KOPT-K1 (cell line): ENCODE measurements at regions not wholly inside any gene's neighbourhood (a gene's known extent, or its start where the extent isn't known, plus 50 kb on each side); places are given as distances from the start of the nearest gene placed in this dataset.
"Not testable (repeated sequence)": the region's sequence is repeated elsewhere in the genome, so short reads cannot be mapped to it uniquely, and the experiment has no call there.

Experiments used
- H3K27ac ChIP-seq: fragments of 200-600 bp; sonication (generic); 2 replicates; pipeline ENCODE4 v1.5.1; 2016; ENCODE audit warnings: antibody characterized with exemption, mild to moderate bottlenecking, low read depth, low read length; ENCODE audit not compliant: poor library complexity, severe bottlenecking
- H3K36me3 ChIP-seq: fragments of 200-600 bp; sonication (generic); 2 replicates; pipeline ENCODE4 v1.5.1; 2017; ENCODE audit warnings: antibody characterized with exemption, mild to moderate bottlenecking, low read length, moderate library complexity; ENCODE audit not compliant: insufficient read depth
- H3K9me3 ChIP-seq: fragments of 200-600 bp; sonication (generic); 2 replicates; pipeline ENCODE4 v1.5.1; 2017; ENCODE audit warnings: antibody characterized with exemption, low read length, mild to moderate bottlenecking; ENCODE audit not compliant: insufficient read depth, poor library complexity, severe bottlenecking

DNA sequence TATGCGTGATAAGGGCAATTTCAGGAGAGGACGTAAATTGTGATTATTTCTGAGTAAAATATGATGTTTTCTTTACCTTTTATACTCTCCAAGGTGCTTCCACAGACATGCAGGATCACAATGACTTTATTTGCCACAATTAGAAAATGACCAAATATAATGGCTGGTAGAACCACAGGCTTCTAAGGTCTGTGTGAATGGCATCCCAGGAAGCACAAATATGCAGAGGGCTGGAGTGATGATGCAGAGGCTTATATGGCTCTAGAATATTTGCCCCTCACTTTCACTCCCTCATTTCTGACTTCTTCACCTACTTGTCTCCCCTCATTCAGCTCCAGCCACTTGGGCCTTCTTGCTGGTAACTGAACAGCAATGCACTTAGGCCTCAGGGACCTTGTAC, 502.1 kb upstream of the MAP3K7 start:
- Histone ChIP-seq H3K36me3 (no peaks in the 10 kb centered on the region), H3K9me3 (no peaks in the 10 kb centered on the region), H3K27ac (no peak overlapping the region)

DNA sequence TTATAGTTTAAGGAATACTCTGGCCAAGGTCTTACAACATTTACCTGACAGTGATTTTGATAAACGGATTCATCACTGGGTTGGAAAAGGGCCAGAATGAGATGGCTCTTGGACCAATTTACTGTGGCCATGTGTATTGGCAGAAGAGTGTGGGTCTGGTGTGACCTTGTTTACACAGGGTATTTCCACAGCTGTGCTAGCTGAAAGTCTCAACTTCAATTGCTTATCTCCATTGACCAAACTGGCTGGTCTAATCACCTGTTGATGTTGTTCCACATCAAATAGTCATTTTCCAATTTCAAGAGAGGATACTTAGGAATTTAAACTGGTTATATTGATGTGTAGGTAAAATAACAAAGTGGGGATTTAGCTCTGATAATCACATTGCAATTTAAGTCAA, 501.6 kb upstream of the MAP3K7 start:
- H3K27ac ChIP-seq: no peak overlapping the region
- no peaks in the 10 kb centered on the region for H3K36me3 ChIP-seq

DNA sequence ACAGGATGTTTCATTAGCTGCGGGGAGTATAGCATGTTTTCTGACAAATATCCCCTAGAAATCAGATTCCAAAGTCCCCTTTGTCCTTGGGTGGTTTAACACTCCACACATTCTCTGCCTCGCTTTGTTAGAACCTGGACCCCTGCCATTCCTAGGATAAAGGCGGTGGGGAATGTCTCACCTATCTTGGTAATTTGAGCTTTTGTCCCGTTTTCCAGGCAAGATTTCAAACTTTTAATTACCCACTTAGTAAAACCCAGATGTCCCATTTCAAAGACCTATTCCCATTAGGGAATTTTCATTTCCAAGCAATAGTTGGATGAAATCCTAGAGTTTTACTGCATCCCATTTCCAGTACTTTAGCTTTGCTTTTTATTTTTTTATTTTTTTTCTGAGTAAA, 501.0 kb upstream of the MAP3K7 start:
- Histone ChIP-seq H3K36me3 (no peaks in the 10 kb centered on the region), H3K9me3 (no peaks in the 10 kb centered on the region), H3K27ac (no peak overlapping the region)

More for the DNA sequence above, 501.6 kb upstream of the MAP3K7 start:
- H3K9me3 ChIP-seq: no peaks in the 10 kb centered on the region

DNA sequence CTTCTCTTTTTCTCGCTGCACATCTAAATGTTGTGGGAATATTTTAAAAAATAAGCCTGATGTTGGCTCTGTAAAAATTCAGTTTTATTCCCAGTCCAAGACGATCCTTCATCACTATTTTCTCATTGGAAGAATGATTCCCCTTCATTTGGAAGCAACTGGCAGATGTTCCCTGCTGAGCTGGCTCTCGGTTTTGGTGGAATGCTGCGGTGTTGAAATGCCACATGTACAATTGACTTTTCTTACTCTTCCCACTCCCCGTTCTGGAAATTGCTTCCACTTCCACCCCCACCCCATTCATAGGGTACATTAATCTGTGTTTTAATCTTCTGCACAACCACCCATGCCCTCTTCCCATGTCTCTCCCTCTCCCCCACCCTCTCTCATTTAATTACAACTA, 496.3 kb upstream of the MAP3K7 start:
- Histone ChIP-seq H3K36me3 (no peaks in the 10 kb centered on the region), H3K27ac (no peak overlapping the region), H3K9me3 (no peaks in the 10 kb centered on the region)

DNA sequence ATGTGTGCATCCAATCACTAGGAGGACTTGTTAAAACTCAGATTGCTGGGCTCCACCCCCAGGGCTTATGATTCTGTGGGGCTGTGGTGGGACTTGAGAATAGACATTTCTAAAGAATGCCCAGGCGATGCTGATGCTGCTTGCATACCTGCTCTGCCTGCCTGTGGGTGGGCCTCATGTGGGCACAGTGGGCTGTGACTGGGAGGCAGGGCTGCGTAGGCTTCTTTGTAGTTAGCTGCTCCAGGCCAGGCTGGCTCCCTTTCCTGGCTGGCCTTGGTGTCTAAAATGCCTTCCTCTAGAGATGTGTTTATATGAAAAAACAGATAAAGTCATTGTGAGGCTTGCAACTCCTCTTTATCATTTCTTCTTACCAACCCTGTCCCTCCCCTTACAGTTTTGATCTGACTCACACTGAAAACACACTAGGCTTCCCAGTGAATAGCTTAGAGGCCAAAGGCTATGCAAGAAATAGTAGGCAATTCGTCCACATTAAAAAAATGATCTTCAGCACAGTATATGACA, 495.5 kb upstream of the MAP3K7 start:
- Histone ChIP-seq H3K36me3 (no peaks in the 10 kb centered on the region), H3K27ac (no peak overlapping the region)

DNA sequence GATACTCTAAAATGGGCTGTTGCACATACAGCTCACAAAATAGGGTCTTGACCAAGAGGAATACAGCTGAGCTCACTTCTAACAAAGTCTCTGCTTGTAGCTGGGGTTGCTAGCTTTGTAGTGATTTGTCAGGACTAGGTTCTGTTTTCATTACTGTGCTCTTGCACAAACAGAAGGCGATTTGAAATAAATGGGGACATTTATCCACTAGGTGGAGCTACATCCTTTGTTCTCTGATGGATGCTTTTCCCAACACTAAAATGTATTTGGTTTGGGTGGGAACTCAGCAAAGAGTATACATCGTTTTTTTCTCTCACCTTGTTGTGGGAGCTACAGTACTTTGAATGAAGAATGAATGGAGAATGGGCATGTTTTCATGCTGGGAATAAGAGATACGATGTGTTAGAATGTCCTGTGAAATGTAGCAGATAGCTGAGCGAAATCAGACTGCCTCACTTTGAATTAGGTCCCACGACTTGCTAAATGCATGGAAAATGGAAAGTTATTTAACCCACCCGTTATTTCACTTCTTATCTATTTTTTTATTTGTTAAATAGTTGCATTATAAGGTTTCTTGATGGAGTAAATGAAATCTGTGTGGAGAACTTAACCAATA, 494.7 kb upstream of the MAP3K7 start:
- no peaks in the 10 kb centered on the region for H3K36me3 ChIP-seq
- no peaks in the 10 kb centered on the region for H3K9me3 ChIP-seq
- H3K27ac ChIP-seq: no peak overlapping the region

More for the DNA sequence above, 495.5 kb upstream of the MAP3K7 start:
- H3K9me3 ChIP-seq: no peaks in the 10 kb centered on the region

DNA sequence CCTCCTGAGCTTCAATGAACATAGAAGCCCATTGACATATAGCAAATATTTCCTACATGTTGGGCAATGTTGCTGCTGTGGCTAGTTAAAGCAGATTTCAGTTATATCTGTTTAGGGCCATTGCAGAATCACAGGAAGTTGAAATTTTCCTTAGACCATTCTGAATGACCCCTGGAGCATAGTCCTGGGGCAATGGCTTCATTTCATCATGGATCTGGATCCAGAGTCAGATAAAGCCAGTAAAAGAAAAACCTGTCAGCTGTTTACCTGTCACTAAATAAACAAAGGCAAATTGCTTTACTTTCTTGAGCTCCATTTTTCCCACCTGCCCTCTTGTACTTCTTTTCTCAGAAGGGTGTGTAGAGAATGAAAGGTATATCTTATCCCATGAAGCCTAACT, 494.0 kb upstream of the MAP3K7 start:
- Histone ChIP-seq H3K36me3 (no peaks in the 10 kb centered on the region), H3K9me3 (no peaks in the 10 kb centered on the region), H3K27ac (no peak overlapping the region)

DNA sequence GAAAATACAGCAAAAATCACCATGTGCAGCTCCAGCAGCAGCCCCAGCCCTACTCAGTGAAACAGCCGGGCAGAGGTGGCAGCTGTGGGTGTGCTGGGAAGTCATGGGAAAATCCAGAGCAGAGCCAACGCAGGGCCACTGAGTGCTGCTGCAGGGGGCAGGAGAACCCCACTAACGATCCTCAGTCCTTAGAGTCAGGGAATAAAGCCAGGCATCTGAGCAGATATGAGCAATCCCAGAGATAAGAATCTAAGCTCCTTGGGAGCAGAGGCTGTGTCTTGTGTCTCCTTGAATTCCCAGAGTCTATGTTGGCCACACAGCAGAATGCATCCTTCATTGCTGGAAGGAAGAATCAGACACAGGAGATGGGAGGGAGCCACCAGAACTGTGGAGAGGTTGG, 493.1 kb upstream of the MAP3K7 start:
- no peaks in the 10 kb centered on the region for H3K36me3 ChIP-seq
- H3K9me3 ChIP-seq: no peaks in the 10 kb centered on the region
- no peak overlapping the region for H3K27ac ChIP-seq

DNA sequence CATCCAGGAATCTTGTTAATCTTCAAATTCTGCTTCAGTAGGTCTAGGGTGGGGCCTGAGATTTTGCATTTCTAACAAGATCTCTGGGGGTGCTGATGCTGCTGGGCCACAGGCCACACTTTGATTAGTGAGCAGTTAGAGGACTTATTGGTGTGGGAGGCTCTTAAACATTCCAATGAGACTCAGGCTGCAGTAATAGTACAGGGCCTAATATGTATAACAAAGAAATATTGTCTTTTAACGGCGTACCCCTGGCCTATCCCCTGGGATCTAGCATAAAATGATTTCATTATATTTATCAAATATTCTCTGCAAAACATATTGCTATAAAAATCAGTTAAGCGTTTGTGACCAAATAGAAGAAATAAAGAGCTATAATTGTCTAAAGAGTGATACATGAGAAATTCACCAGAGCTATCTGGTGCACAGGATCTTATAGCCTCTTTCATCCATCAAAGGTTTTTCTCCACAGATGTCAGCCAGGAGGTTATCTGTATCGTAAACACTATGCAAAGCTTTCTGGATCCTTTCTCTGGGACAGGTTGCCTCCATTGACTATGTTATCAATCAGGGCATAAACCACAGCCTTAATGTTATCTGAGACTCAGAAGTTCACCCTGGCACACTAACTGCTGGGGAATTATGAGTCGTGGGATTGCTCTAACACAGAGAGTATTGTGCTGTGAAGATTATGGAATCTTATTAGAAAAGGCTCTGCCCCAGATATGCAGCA, 488.5 kb upstream of the MAP3K7 start:
- Histone ChIP-seq H3K9me3 (no peaks in the 10 kb centered on the region), H3K27ac (no peak overlapping the region), H3K36me3 (no peaks in the 10 kb centered on the region)

DNA sequence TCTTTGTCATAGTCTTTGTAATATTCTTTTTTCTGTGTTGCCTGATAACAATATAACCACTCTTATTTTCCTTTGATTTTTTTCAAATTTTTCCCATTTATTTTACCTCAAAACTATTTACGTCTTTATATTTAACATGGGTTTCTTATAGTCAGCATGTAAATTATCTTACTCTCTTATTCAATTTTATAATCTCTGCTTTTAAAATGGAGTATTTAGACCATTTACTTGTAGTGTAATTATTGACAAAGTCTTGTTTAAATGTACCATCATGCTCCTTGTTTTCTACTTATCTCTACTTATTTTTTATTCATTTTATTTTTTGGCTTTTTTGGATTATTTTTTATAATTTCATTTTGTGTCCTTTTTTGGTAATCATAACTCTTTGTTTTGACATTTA, 476.5 kb upstream of the MAP3K7 start:
- Histone ChIP-seq H3K36me3 (no peaks in the 10 kb centered on the region), H3K9me3 (no peaks in the 10 kb centered on the region), H3K27ac (no peak overlapping the region)

DNA sequence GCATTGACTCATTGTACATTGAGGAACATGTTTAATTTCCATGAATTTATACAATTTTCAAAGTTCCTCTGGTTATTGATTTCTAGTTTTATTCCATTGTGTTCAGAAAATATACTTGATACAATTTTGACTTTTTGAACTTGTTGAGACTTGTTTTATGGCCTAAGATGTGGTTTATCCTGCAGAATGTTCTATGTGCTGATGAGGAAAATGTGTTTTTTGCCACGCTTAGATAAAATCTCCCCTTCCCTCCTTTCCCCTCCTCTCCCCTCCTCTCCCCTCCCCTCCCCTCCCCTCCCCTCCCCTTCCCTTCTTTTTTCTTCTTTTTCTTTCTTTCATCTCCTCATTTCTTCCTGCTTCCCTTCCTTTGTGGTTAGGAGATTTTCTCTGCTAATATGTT, 470.8 kb upstream of the MAP3K7 start:
- no peak overlapping the region for H3K27ac ChIP-seq
- H3K36me3 ChIP-seq: no peaks in the 10 kb centered on the region
- no peaks in the 10 kb centered on the region for H3K9me3 ChIP-seq

DNA sequence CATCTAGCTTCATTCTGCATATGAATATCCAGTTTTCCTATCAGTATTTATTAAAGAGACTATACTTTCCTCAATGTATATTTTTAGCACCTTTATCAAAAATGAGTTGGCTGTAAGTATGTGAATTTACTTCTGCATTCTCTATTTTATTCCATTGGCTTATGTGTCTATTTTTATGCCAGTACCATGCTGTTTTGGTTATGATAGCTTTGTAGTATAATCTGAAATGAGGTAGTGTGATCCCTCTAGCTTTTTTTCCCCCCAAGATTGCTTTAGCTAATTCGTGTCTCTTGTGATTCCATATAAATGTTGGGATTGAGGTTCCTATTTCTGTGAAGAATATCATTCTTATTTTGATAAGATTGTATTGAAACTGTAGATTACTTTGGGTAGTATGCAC, 469.1 kb upstream of the MAP3K7 start:
- H3K9me3 ChIP-seq: no peaks in the 10 kb centered on the region
- no peaks in the 10 kb centered on the region for H3K36me3 ChIP-seq
- H3K27ac ChIP-seq: no peak overlapping the region

DNA sequence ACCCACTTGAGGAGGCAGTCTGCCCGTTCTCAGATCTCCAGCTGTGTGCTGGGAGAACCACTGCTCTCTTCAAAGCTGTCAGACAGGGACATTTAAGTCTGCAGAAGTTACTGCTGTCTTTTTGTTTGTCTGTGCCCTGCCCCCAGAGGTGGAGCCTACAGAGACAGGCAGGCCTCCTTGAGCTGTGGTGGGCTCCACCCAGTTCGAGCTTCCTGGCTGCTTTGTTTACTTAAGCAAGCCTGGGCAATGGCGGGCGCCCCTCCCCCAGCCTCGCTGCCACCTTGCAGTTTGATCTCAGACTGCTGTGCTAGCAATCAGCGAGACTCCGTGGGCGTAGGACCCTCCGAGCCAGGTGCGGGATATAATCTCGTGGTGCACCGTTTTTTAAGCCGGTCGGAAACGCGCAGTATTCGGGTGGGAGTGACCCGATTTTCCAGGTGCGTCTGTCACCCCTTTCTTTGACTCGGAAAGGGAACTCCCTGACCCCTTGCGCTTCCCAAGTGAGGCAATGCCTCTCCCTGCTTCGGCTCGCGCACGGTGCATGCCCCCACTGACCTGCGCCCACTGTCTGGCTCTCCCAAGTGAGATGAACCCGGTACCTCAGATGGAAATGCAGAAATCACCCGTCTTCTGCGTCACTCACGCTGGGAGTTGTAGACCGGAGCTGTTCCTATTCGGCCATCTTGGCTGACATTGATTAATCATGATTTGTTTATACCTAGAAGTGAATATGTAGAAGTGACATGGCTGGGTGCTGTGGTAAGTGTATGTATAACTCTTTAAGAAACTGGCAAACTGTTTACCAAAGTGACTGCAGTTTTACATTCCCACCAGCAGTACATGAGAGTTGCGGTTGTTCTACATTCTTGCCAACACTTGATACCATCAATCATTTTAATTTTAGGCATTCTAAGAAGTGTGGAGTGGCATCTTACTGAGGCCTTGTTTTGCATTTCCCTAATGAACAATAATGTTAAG, 465.9 kb upstream of the MAP3K7 start:
- not testable (repeated sequence) for H3K9me3 ChIP-seq, H3K36me3 ChIP-seq, H3K27ac ChIP-seq

DNA sequence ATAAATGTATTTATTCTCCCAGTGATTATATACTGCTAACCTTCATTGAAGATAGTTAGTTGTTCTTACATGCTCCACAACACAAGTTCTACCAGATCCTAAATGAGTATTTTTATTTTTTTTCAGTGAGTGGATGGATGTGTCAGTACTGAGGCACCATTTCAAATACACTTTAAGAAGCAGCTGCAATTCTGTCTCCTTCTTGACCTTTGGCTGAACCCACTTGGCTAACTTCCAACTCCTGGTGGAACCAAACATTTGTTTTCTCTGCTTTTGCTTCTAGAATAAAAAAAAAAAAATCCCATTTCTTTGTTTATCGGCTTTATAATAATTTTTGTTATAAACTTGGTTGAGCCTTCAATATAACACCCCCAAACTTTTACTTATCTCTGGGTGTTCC, 458.3 kb upstream of the MAP3K7 start:
- no peaks in the 10 kb centered on the region for H3K36me3 ChIP-seq
- no peaks in the 10 kb centered on the region for H3K9me3 ChIP-seq
- H3K27ac ChIP-seq: no peak overlapping the region

DNA sequence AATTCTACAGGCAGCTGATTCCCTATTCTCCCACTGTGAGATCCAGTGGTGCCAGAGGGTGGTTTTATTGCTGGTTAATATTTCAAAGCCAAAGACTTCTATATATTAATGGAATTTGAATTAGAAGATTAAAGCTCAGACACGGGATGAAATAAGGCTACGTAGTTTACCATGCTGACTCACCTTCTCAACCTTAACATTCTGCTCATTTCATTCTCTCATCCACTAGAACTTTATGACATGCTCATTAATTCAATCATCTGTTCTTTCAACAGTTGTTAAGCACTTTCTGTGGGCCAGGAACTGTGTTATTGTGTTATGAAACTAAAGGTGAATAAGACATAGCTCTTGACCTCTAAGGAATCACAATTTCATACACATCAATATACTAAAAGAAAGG, 456.9 kb upstream of the MAP3K7 start:
- H3K27ac ChIP-seq: no peak overlapping the region
- no peaks in the 10 kb centered on the region for H3K9me3 ChIP-seq
- H3K36me3 ChIP-seq: no peaks in the 10 kb centered on the region
